NCI-H2227 (cell line): ENCODE measurements at regions not wholly inside any gene's neighbourhood (a gene's known extent, or its start where the extent isn't known, plus 50 kb on each side); places are given as distances from the start of the nearest gene placed in this dataset.
"Not testable (repeated sequence)": the region's sequence is repeated elsewhere in the genome, so short reads cannot be mapped to it uniquely, and the experiment has no call there.

Source experiments
- DNase-seq: peaks from one replicate; lab custom pipeline; 2025; ENCODE audit not compliant: unreplicated experiment; lab: John Stamatoyannopoulos, UW

- no peak for DNase-seq
These were observed 194.9 kb downstream of the LRATD1 start for GRCh38 chr2:14827226-14828023.

DNA sequence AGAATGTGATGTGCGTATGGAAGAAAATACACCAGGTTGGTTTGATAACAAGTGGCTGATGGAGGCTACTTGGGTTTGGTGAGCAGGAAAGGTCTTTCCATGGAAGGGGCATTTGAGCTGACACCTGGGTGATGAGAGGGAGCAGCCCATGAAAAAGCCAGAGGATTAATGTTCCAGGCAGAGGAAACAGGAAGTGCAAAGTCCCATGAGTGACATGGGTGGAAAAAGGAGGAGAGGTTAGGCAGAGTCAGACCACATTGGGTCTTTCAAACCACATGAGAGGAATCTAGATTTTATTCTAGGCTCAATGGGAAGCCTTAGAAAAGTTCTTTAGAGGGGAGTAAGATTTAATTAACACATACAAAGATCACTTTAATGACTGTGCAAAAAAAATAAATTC lies 195.7 kb downstream of the LRATD1 start:
- no peak for DNase-seq

- DNase-seq: no peak
These were observed 196.5 kb downstream of the LRATD1 start for GRCh38 chr2:14828968-14829367.

GRCh38 chr2:14831458-14831857 lies 198.9 kb downstream of the LRATD1 start:
- DNase-seq: no peak

DNA sequence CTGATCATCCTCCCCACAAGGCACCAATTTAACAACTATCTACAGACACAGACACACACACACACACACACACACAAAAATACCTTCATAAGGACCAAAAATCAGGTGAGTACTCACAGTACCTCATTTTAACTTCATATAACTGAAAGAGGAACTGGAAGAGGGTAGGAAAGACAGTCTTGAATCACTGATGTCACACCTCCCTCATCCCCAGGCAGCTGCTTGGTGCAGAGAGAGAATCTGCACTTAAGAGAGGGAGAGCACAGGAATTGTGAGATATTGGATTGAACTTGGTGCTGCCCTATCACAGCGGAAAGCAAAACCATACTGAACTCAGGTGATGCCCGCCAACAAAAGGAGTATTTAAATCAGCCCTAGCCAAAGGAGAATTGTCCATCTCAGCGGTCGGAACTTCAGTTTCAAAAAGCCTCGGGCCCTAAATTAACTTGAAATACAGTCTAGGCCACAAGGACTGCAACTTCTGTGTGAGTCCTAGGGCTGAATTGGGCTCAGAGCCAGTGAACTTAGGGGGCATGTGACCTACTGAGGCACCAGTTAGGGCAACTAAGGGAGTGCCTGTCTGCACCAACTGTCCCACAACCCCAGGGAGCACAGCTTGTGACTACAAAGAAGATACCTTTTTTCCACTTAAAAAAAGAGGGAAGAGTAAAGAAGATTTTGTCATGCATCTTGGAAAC lies 211.1 kb downstream of the LRATD1 start:
- DNase-seq: no peak

GRCh38 chr2:14855751-14856150 lies 223.2 kb downstream of the LRATD1 start:
- DNase-seq: no peak

GRCh38 chr2:14861181-14861580 lies 228.7 kb downstream of the LRATD1 start:
- DNase-seq: no peak

GRCh38 chr2:14866736-14867352 lies 234.3 kb downstream of the LRATD1 start:
- peak; percentile 13 for DNase-seq

DNA sequence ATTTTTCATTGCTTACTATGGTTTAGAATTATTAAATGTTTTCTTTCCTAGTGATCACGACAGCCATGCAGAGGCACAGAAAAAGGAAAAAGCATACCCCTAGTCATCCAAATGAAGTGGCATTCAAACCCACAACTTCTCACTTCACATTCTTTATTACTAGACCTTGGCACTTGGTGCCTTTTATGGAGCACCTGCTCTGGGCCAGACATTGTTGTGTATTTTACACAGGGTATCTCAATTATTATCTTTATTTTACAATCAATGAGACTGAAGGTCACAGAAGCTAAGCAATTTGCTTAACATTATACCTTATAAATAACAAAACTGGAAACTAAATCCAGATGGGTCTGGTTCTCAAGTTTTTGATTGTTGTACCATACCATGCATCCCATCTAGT lies 235.3 kb downstream of the LRATD1 start:
- DNase-seq: no peak

- no peak for DNase-seq
These were observed 240.3 kb downstream of the LRATD1 start for GRCh38 chr2:14872779-14873325.

DNA sequence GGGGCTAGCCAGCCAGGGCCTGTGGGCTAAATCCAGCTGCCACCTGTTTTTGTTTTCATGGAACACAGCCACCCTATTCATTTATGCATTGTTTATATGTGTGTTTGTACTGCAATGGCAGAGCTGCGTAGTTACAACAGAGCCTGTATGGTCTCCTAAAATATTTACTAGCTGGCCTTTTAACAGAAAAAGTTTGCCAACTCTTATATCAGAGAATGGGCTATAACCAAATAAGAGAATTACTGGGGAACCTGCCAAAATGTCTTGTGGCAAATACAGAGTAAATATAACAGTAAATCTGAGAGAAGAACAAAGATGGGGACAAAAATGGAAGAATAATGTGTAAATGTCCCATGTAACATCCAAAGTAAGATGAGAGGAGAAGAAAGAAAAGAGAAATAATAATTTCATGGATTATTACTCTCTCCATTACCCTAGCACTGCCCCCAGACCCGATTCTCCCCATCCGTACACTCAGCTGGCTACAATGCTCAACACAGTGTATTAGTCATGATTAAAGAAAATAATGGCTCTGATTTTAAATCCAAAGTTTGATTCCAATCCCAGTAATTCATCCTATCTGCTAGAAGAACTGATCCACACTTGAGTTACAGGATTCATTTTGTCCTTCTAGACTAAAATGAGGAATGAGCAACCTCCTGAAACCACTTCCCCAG lies 249.3 kb downstream of the LRATD1 start:
- DNase-seq: no peak

- no peak for DNase-seq
These were observed 252.1 kb downstream of the LRATD1 start for GRCh38 chr2:14884651-14885050.

- no peak for DNase-seq
These were observed 259.0 kb downstream of the LRATD1 start for GRCh38 chr2:14891546-14891945.

- no peak for DNase-seq
These were observed 264.0 kb downstream of the LRATD1 start for GRCh38 chr2:14896330-14897030.

DNA sequence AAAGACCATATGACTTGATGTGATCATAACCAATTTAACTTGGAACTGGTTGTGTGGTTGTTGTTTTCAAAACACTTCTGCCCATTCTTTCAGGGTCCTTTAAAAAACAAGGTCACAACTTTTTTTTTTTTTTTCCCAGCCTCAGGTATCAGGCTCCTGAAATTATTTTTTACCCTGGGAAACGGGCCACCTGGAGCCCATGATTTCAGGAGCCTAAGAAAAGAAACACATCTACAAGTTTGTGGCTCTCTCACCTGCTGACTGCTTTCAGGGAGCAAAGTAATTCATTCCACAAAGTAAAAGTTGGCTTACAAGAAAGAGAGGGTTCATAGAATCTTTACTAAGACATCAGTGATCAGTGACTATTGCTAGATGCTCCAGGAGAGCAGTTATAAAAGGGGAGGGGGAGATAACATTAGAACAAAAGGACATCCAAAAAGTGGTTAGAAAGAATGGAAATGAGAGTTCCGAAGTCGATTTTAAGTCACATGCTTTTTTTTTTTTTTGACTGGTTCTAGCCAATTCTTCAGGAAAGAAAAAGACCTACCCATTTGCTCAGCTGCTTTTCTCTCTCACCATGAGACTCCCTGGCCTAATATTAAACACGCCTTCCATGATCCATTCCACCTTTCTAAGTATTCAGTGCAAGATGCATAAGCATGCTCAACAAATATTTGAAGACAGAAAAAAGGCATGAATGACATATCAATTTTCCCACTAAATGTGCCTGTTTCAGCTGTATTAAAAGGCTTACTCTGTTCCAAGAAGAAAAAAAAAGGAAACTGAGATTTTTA lies 267.3 kb downstream of the LRATD1 start:
- DNase-seq: no peak

DNA sequence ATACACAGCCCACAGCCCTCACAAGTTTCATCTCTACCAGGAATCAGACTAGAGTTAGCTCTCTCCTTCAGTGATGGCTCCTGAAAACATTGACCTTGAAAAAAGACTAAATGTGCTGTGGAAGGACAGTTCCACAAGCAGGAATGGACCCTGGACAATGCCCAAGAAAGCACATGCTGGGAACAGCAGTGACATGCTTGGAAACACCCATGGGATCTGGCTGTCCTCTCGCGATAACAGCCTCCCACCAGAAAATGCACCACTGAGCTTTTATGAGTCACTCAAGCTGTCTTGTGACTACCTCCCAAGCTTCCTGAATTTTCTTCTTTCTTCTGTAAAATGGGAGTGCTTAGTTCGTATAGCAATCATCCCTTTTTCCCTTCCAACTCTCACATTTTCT lies 269.2 kb downstream of the LRATD1 start:
- no peak for DNase-seq

DNA sequence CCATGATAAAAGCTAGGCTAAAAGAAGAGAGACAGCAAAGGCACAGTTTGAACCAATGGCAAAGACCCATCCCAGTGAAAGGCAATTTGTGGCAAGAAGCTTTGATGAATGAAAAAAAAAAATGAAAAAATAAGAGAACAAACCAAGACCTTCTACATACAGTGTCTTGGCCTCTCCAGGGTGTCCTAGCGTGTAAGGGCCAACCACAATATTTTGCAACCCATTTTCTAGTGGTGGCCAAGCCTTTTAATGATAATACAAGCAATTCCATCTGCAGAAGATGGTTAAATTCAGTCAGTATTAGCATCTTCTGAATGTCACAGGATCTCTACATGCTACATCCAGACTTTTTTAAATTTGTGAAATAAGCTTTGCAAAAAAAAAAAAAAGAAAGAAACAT lies 270.4 kb downstream of the LRATD1 start:
- no peak for DNase-seq

DNA sequence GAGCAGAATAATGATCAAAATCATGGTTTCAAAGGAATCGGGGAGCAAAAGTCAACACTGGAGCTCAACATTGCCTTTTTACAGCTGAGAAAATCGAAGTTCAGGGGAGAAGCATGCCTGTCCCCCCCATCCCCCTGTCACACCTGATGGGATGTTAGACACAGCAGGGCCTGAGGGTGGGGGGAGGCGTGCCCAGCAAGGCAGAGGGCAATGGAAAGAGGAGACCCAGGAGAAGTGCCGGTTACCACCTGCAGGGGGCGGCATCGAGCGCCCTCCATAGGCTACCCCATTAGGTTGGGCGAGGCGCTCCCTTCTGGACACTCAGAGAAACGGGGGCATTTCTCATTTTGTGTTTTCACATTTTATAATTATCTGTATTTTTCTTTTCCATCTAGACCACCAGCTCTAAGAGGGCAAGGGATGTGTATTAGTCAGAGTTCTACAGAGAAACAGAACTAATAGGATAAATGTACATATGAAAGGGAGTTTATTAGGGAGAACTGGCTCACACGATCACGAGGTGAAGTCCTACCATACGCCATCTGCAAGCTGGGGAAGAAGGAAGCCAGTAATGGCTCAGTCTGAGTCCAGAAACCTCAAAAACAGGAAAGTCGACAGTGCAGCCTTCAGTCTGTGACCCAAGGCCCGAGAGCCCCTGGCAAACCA lies 271.3 kb downstream of the LRATD1 start:
- no peak for DNase-seq

DNA sequence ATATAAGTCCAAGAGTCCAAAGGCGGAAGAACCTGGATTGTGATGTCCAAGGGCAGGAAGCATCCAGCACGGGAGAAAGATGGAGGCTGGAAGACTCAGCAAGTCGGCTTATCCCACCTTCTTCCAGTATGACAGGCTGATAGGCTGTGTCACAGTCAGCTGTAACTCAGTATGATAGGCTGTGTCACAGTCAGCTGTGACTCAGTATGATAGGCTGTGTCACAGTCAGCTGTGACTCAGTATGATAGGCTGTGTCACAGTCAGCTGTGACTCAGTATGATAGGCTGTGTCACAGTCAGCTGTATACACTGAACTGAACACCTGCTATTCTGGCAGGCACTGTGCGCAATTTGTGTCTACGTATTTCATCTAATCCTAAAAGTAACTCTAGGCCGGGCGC lies 271.9 kb downstream of the LRATD1 start:
- not testable (repeated sequence) for DNase-seq
